ENCODE measurements at regions not wholly inside any gene's neighbourhood (a gene's known extent, or its start where the extent isn't known, plus 50 kb on each side); places are given as distances from the start of the nearest gene placed in this dataset.
A peak's percentile ranks its signal among the peaks of the same experiment; 100 is the strongest.
"Not testable (repeated sequence)": the region's sequence is repeated elsewhere in the genome, so short reads cannot be mapped to it uniquely, and the experiment has no call there.

DNA sequence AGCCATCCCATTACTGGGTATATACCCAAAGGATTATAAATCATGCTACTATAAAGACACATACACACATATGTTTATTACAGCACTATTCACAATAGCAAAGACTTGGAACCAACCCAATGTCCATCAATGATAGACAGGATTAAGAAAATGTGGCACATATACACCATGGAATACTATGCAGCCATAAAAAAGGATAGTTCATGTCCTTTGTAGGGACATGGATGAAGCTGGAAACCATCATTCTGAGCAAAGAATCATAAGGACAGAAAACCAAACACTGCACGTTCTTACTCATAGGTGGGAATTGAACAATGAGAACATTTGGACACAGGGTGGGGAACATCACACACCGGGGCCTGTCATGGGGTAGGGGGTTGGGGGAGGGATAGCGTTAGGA, 60.3 kb upstream of the NMU start:
- DNase-seq (ENCODE audit: low spot score): not testable (repeated sequence)

DNA sequence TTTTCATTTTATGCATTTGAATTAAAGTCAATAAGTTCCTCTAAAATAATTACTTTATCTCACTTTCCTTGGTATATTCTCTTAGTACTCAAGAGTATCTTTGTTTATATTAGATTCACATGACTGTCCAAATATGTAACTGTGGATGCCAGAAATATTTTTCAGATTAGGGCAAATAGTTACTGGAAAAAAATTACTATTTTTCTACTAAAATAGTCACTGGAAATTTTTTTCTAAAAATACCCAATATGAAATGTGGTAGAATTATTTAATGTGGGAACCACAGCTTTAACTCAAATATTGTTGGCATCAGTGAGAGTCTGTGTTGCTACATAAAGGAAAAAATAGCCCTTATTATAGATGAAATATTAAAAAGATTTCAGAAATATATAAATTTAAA, 70.4 kb upstream of the NMU start:
- no peak for DNase-seq (ENCODE audit: low spot score)

DNA sequence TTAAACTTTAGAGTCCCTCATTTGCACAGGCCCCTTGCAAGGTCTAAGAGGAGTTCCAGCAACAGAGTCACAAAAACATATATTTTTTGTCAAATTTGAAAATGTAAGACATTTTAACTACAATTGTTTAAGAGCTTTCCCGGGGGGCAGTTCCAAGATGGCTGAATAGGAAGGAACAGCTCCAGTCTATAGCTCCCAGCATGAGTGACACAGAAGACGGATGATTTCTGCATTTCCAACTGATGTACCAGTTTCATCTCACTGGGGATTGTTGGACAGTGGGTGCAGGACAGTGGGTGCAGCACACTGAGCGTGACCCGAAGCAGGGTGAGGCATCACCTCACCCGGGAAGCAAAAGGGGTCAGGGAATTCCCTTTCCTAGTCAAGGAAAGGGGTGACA, 71.4 kb upstream of the NMU start:
- DNase-seq (ENCODE audit: low spot score): no peak

DNA sequence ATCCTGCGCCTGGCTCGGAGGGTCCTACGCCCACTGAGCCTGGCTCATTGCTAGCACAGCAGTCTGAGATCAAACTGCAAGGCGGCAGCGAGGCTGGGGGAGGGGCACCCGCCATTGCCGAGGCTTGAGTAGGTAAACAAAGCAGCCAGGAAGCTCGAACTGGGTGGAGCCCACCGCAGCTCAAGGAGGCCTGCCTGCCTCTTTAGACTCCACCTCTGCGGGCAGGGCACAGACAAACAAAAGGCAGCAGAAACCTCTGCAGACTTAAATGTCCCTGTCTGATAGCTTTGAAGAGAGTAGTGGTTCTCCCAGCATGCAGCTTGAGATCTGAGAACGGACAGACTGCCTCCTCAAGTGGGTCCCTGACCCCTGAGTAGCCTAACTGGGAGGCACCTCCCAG, 71.9 kb upstream of the NMU start:
- not testable (repeated sequence) for DNase-seq (ENCODE audit: low spot score)

DNA sequence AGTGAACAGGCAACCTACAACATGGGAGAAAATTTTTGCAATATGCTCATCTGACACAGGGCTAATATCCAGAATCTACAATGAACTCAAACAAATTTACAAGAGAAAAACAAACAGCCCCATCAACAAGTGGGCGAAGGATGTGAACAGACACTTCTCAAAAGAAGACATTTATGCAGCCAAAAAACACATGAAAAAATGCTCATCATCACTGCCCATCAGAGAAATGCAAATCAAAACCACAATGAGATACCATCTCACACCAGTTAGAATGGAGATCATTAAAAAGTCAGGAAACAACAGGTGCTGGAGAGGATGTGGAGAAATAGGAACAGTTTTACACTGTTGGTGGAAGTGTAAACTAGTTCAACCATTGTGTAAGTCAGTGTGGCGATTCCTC, 76.7 kb upstream of the NMU start:
- DNase-seq (ENCODE audit: low spot score): not testable (repeated sequence)

DNA sequence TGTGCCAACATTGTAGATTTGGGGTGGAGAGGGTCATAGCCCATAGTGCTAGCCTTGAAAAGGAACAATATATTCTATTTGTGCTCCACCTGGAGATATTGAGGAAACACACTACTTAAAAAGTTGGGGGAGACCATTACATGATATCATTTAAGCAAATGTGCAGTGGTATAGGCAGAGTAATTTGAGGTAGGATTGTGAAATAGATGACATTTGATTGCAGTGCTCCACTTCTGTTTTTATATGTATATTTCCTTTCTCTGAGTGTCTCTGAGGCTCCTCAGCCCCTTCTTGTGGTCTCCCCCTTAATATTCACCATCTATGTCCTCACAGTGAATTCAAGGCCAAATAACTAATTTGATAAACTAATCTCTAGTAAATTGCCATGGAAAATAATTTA, 85.6 kb upstream of the NMU start:
- DNase-seq (ENCODE audit: low spot score): no peak

DNA sequence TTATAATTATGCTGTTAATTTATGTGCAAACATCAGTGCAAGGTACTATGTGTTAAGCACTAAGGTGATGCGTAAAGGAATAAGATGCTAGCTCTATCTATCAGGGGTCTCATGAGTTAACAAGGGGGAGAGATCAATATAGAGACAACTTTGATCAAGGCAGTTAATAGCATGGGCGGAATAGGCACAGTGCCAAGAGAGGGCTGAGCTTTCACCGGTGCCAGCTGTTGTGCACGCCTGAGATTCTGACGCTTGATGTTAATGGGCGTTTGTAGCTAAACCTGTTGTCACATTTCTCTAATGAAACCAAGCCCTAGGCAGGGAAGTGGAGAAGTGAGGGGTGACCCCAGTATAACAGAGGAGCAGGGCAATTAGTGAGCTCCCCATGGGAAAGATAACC, 86.0 kb upstream of the NMU start:
- DNase-seq (ENCODE audit: low spot score): no peak

DNA sequence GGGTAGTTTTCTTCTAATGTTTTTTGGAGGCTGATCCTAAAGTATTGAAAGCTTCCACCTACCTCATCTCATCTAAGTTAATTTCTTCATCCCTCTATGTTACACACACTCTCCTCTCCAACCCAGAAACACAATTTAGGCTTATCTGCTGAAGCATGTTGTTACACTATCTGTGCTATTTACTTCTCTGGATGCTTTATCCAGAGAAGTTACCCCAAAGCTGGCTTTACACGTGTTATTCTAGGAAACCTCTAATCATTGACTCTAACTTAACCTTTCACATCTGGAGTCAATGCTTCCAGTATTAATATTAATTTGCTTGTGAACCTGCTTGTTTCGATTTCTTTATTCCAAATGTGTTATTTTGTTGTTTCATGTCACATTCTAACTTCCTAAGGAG, 87.3 kb upstream of the NMU start:
- DNase-seq (ENCODE audit: low spot score): no peak

DNA sequence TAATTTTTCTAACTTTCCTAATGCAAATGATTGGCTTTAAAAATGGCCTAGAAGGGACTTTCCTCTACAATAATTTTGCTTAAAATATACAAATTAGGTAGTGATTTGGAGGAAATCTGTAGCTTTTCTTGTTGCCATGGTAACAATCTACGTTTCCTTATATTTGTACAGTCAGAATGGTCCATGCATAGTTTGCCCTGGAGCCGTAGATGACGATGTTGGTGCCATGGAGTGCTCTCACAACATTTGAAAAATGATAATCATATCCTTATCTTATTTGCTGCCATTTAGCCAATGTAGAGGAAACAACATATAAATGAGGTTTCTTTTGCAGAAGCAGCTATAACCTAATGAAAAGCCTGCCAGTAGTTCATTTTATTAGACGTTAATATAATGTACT, 89.0 kb upstream of the NMU start:
- DNase-seq (ENCODE audit: low spot score): peak; percentile 35

DNA sequence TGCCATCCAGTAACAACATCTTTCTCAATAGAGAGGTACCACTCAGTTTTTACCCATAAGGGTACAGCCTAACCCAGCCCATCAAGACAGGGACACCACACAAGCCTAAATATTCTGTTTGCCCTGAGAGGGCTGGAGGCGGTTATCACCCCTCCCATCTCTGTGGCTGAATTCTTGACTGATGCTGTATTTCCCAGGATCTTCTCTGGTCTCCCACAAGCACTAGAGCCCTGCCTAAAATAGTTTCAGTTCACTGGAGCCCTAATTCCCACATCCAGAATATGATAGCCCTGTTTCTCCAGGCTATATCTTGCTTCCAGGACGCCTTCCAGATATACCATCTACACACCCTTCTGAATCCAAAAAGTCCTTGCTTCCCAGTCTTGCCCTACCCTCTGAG, 91.6 kb upstream of the NMU start:
- no peak for DNase-seq (ENCODE audit: low spot score)

DNA sequence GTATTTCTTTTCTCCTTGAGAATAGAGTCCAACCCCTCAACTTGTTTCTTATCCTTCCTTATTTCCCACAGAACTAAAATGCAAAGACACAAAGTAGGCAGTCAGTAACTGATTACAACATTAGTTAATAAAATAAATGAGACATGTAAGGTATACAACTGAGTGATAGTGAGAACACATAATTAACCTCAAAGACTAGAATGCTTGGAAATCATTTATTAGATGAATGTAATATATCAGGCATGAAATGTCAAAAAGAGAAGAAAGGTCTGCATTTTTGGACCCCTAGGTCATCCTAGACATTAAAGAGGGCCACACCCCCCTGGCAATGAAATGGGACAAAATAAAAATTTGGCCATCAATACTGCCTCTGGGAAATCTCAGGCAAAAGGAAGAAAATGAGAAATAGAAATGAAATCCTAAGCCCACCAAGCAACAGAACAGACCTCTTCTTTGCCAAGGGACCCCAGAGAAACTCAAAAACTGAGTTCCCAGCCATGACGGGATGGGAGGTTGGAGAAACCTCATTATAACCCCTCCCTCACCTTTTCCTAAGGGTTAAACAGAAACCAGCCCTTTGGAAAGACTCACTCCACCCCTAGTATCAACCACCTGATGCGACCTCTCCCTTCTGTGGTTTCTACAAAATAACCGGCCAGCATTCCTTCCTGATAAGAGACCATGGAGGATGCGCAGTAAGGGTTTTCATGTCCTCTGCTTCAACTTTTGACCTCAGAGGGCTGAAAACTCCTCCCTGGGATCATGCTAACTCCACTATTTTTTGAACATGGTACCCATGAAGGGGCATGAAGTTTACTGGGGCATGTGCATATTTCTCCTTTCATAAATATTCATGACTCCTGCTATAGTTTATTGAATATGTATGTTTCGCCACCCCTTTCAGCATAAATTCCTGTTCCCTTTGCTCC, 90.0 kb upstream of the EXOC1L start:
- DNase-seq (ENCODE audit: low spot score): no peak

DNA sequence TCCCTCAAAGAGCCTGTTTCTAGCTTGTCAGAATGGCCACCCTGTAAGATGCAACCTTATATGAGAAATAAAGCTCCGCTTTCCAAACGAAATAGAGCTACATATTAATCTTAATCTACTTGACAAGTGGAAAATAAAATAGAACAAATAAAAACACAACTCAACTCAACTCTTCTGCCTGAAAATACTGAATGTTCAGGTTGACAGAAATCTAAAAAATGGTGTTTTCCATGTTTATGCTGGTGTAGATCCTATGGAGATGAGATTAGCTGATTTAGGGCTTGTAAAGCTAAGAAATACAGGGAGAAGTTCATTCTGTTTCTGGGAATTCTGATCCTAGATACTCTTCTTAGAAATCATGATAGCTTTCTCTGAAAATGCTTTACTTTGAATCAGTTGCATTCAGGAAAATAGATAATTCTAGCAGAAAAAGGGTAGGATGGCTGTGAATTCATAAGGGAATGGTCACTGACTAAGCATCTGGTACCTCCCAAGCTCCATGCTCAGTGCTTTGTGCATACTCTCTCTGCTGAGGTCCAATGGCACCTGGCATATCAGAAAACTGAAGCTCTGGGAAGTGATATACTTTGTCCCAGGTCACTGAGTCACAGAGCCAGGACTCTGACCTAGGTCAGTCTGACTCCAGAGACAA, 89.2 kb upstream of the EXOC1L start:
- DNase-seq (ENCODE audit: low spot score): no peak

DNA sequence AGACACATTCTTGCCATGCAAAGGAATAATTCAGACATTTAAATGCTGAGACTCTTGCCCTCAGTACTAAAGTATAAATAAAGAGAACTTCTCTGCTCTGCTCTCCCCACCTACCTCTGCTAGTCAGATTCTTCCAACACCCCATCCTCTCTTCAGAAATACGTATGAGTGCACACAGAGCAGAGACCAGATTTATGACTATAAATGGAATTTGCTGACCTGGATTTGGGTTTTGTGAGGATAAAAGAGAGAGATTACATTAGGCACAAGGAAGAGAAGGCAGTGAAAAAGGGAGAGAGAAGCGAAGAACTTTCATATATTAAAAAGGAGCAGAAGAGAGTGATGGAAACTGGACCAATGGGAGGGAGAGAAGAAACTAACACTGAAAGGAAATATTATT, 87.6 kb upstream of the EXOC1L start:
- no peak for DNase-seq (ENCODE audit: low spot score)

DNA sequence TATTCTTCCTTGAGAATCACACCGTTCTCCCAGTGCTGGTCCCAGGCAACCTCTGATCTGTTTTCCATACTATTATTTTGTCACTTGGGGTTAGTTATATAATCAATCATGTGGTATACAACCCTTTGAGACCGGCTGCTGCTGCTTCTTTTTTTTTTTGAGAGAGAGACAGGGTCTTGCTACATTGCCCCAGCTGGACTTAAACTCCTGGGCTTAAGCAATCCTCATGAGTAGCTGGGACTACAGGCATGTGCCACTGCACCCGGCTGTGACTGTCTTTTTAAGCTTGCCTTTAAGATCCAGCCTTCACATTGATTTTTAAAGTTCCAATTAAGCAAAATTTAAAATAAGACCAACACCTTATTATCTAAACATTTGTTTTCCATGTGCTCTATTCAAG, 86.7 kb upstream of the EXOC1L start:
- DNase-seq (ENCODE audit: low spot score): no peak

DNA sequence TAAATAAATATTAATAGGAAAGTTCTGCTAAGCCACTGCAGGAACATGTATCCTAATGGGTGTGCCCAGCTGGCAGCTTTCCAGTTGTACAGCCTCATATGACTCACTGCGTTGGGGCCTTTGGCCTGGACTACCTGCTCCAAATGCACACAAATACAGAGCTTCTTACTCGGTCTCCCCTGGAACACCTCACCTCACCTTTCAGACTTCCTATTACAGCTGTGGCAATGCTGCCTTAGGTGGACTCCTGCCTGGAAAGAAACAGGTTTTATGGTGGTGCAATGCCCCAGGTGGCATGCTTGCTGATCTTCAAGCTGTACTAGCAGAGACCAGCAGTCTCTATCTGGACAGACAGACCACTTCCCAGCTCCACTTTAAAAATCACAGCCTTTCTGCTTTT, 85.7 kb upstream of the EXOC1L start:
- no peak for DNase-seq (ENCODE audit: low spot score)

DNA sequence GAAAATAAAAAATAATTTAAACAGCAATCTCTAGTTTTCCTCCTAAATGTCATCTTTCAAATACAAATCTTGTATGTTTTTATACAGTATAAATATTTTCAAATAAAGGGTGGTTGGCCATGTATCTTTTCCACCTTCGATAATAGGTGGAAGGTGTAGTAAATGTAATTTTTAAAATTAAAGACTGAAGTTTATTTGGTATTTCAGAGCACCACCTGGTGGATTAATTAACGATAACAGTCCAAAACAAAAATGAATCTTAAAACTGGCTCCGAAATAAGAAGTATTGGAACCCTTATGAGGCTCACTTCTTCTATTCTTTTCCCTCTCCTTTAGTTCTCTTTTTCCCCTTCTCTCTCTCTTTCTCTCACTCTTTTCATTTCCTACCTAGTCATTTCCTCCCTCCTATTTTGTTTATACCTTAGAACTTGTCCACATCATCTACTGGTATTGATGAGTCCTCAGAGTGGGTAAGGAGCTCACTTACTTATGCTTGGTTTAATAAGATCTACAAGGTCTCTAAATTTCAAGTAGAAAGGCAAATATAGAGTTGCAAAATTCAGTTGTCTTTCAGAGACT, 82.9 kb upstream of the EXOC1L start:
- DNase-seq (ENCODE audit: low spot score): peak; percentile 24

DNA sequence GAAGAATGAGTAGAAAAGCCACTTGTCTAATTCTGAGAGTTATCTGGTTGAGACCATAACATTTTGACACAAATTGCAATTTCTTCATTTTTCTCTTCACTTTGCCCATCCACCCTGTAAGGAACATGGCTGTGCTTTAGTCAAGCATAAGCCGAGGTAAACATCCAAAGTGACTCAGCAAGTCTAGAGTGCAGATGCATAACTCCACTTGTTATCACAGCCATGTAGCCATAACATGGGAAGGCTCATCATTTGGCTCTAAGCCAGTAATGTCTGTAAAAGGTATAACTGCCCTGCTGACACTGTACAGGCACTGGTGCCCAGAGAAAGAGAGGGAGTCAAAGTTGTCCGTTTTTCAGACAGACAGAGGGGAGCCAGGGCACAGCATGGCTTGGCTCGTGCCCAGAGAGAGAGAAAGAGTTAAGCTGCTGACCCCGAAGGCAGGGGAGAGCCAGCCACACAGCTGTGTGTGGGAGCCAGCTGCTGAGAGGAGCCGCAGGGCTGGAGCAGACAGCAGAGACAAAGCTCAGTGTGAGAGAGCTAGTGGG, 76.9 kb upstream of the EXOC1L start:
- DNase-seq (ENCODE audit: low spot score): no peak

DNA sequence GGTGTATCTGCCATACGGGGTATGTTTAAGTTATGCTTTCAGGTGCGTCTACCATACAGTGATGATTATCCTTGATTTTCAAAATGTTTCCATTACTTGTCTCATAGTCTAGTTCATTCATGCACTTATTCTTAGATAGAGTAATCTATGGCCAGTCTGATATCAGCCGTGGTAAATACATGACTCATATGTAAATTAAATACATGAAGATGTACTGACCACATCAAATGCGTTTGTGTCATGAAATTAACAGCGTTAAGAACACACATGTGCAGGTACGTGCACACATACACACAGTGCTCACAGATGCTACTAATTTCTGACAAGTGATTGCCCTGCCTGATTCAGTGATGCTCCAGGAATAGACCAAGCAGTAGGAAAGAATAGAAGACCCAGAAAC, 75.2 kb upstream of the EXOC1L start:
- no peak for DNase-seq (ENCODE audit: low spot score)

DNA sequence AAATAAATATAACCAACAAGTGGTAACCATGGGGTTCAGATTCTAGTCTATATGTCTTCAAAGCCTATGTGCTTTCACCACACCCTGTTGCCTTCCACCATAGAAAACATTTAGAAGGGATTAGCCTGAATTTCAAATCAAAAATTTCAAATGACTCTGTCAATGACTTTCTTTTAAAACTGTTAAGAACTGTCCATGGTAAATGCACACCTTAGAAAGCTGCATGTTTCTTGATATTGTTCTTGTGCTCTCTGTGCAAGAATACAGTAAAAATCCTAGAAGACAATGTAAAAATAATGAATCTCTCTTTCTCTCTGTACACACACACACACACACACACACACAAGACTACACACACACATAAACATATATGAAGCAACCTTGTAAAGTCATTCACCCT, 74.6 kb upstream of the EXOC1L start:
- DNase-seq (ENCODE audit: low spot score): no peak

DNA sequence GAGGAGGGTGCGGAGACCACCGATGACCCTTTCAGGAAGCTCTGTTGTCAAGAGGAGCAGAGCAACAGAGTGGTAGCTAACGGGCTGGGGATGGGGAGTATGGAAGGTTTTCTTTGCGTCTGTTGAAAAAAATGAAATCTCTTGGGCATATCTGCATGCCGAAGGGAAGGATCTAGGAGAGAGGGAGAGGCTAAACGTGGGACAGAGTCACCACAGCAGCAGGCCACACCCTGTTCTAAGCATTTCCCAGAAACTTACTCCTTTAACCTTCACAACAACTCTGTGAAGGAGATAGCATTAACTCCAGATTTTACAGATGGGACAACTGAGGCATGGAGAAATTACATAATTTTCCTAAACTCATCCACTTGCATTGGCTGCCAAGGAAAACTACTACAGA, 71.8 kb upstream of the EXOC1L start:
- DNase-seq (ENCODE audit: low spot score): no peak

DNA sequence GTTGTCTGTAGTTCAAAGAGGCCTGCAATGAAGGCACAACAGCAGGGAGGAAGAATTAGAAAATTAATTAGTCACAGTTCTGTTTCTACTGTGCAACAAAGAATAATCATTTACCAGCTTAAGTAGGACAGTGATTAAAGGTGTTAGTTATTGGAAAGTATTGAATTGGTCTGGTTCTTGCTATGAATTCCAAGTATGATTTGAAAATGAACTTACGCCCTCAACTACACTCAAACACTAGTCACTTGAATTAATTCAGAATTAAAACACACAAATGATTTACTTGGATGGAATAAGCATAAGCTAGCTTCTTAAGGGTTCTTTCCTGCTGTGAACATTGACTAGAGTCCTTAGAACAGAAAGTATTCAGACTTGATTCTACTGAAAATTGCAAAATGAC, 69.9 kb upstream of the EXOC1L start:
- no peak for DNase-seq (ENCODE audit: low spot score)

DNA sequence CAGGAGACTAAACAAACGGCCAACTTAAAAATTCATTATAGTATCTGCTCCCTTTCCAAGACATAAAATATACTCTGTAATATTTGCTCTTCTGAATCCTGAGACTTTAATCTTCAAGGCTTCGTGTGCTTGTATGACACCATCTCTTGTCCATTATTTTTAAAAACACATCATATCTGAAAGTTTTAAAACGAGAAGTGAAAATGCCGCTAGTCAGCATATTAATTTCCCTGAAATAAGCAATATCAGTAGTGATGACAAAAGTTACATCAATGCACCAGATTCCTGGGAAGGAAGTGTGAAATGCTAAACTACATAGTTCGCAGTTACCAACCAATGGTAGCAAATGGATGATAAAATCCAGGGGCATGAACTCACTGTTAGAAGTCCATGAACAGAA, 66.8 kb upstream of the EXOC1L start:
- no peak for DNase-seq (ENCODE audit: low spot score)

DNA sequence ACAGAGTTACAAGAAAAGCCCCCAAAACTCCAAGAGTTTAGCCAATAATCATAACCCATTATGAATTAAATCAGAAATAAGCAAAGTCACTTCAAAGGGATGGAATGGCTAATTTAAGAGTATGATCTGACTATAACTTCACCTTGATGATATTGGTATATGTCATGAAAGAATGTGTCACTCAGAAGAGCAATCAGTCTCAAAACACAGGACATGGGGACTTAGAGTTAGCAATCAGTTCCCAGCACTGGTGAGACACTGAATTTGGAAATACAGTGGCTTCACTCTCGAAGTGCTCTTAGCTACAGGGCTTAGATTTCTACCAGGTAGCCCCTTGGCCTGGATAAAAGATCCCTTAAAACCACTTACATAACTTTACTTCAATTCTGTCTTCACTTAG, 65.7 kb upstream of the EXOC1L start:
- DNase-seq (ENCODE audit: low spot score): no peak

All from germinal center (tissue), 1 donor.